ENCODE measurements at regions not wholly inside any gene's neighbourhood (a gene's known extent, or its start where the extent isn't known, plus 50 kb on each side); places are given as distances from the start of the nearest gene placed in this dataset.

DNA sequence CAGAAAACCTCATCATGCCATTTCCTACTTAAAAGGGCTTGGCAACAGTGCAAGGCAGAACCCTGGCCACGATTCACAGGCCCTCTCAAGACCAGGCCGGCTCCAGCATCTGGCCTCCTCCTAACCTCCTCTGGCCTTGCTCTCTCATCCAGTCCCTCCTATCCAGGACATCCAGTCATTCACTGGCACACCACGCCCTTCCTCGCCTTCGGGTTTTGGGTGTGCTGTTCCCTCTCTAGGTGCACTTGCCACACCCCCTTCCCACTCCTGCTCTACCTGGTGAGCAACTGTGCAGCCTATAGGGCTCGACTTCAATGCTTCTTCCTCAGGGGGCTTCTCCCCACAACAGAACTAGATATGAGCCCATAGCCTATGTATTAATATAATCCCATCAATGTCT, 317.1 kb downstream of the ARRDC4 start:
- TF ChIP-seq, protein P1, sequence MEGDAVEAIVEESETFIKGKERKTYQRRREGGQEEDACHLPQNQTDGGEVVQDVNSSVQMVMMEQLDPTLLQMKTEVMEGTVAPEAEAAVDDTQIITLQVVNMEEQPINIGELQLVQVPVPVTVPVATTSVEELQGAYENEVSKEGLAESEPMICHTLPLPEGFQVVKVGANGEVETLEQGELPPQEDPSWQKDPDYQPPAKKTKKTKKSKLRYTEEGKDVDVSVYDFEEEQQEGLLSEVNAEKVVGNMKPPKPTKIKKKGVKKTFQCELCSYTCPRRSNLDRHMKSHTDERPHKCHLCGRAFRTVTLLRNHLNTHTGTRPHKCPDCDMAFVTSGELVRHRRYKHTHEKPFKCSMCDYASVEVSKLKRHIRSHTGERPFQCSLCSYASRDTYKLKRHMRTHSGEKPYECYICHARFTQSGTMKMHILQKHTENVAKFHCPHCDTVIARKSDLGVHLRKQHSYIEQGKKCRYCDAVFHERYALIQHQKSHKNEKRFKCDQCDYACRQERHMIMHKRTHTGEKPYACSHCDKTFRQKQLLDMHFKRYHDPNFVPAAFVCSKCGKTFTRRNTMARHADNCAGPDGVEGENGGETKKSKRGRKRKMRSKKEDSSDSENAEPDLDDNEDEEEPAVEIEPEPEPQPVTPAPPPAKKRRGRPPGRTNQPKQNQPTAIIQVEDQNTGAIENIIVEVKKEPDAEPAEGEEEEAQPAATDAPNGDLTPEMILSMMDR (IDR thresholded peaks at IDR 0.05; ENCODE audit: insufficient read depth, low read depth, low read length, missing control alignments) = no peak

DNA sequence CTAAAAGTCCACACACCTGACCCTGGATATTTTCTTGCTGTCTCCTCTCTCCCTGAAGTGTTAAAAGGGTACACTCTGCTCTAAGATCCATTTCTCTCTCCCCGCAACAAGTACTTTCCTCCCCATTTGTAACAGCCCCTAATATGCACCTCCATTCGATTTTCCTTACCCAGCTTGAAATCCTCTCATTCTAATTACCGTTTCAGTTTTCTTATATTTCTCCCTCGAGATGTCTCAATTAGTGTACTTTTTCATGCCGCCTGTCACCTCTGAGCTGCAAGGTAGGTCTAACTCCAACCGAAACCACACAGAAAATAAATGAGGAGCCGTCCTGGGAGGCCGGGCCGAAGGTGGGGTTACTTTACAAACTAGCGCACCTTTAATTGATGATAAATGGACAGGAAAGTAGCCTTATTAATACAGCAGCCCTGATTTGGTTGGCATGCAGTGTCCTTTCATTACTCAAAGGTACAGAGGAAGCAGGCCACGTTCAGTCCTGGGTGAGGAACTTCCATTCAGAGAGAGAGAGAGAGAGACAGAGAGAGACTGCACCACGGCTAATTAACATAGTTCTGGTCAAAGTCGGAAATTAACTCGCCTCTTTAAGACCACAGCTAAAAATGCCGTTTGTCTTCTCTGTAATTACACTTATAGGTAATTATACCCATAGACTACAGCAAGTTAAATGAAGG, 319.9 kb downstream of the ARRDC4 start:
- TF ChIP-seq, protein P1 (IDR thresholded peaks at IDR 0.05; ENCODE audit: insufficient read depth, low read depth, low read length, missing control alignments) = no peak
- DNase-seq (ENCODE audit: low read depth) = no peak
- H3K4me3 ChIP-seq (ENCODE audit: low read depth, low read length) = no peak overlapping the region

More for the DNA sequence above, 317.1 kb downstream of the ARRDC4 start:
- DNase-seq (ENCODE audit: low read depth) = no peak
- H3K4me3 ChIP-seq (ENCODE audit: low read depth, low read length) = no peak overlapping the region

DNA sequence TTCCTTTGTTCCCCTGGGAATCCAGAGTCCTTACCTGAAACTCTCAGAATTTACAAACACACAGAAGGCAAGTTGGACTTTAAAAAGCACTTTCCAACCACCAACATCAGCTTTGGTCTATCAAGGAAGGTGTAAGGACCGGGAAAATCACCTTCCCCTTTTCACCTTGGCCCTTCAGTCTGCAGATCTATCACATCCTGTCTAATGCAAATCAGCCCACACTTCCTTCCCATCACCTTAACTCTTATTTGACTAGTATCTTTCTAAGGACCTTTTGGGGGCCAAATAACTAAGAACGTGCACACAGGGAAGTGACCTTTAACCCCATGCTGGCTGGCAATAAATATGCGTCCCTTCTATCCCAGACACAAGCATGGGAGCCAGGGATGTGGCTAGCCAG, 320.6 kb downstream of the ARRDC4 start:
- H3K4me3 ChIP-seq (ENCODE audit: low read depth, low read length) = no peak overlapping the region
- no peak for DNase-seq (ENCODE audit: low read depth)
- TF ChIP-seq, protein P1 (IDR thresholded peaks at IDR 0.05; ENCODE audit: insufficient read depth, low read depth, low read length, missing control alignments) = no peak

DNA sequence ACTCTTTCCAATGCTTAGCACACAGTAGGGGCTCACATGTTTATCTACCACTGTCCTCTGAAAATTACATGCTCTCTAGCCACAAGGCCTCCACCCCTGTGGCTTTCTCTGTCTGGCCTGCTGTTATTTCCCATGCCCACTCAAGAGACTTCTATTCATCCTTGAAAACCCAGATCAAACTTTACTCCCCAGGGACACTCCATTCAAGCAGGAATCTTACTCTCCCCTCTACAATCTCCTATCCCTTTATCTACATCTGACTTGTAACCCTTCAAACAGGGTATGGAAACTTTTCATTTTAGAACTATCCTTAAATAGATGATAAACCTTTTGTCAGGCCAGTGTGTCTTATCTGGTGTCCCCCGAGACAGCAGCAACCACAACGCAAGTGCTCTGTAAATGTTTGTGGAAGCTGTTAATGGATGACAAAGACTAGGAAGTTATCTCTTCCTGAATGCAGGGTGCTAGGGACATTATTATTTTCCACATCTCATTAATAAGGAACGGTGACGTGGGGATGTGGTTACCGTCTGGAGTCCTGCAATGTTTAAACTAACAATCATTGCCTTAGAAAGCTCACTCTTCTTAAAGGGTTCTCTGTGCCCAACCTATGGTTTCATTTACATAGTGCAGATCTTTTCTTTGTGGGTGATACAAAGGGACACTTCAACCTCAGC, 322.3 kb downstream of the ARRDC4 start:
- TF ChIP-seq, protein P1 (IDR thresholded peaks at IDR 0.05; ENCODE audit: insufficient read depth, low read depth, low read length, missing control alignments) = no peak
- DNase-seq (ENCODE audit: low read depth) = no peak
- no peak overlapping the region for H3K4me3 ChIP-seq (ENCODE audit: low read depth, low read length)

DNA sequence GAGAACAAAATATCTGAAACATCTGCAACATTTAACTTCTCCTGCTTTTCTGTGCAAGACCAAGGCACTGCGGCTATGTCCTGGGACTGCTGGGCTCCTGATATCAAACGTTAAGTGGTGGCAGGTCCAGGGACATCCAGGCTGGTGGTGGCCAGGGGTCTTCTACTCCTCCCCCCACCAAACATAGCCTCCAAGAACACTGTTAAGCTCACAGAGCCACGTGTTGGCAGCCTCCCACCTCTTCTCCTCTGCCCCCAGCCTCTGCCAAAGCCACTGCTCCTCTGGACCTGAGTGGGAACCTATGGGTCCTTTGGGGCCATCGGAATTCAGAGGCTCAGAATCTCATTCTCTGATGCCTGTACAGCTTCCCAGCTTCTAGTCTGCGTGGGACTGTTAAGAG, 325.7 kb downstream of the ARRDC4 start:
- TF ChIP-seq, protein P1 (IDR thresholded peaks at IDR 0.05; ENCODE audit: insufficient read depth, low read depth, low read length, missing control alignments) = no peak
- no peak overlapping the region for H3K4me3 ChIP-seq (ENCODE audit: low read depth, low read length)
- no peak for DNase-seq (ENCODE audit: low read depth)

DNA sequence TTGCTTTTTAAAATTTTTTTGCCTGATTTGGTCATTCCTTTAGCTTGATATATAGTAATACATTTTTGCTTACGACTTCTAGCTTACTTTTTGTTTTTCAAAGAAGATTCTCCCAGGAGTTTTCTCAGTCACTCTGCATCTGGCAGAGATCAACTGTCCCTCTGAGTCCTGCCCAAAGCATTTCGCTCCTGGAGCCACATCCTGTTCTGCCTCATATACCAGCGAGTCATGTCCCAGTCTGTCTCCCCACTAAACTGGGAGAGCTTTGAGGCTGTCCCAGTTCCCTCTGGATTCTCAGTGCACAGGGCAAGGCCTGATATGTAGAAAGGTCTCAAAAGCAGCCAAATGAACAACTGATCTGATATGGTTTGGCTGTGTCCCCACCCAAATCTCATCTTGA, 326.3 kb downstream of the ARRDC4 start:
- no peak for DNase-seq (ENCODE audit: low read depth)
- TF ChIP-seq, protein P1 (IDR thresholded peaks at IDR 0.05; ENCODE audit: insufficient read depth, low read depth, low read length, missing control alignments) = no peak
- H3K4me3 ChIP-seq (ENCODE audit: low read depth, low read length) = no peak overlapping the region
